Activated CD8-positive, alpha-beta memory T cell treated with anti-CD3 and anti-CD28 coated beads, Interleukin-2, amount 50 U/mL, for 48 hours (primary cell): ENCODE measurements at regions not wholly inside any gene's neighbourhood (a gene's known extent, or its start where the extent isn't known, plus 50 kb on each side); places are given as distances from the start of the nearest gene placed in this dataset.

Source experiments
- DNase-seq: peaks from one replicate; pipeline ENCODE4 v3.0.0-alpha.2; 2020

DNA sequence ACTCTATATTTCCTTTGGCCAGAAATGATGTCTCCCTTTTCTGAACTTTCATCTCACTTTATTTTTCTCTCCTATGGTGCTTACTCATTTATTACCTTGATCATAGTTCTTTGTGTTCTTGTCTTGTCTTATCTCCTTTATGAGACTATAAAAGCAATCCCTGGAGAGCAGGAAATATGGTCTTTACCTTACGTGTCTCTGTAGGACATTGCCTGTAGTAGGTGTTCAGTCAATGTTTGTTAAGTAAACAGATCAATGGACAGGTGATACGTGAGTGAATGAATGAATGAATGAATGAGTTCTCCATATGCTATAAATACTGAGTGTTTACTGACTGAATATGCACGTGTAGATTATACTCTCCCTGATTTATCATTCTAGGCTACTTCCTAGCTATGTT lies 193.7 kb upstream of the HMGA2 start:
- DNase-seq: no peak

DNA sequence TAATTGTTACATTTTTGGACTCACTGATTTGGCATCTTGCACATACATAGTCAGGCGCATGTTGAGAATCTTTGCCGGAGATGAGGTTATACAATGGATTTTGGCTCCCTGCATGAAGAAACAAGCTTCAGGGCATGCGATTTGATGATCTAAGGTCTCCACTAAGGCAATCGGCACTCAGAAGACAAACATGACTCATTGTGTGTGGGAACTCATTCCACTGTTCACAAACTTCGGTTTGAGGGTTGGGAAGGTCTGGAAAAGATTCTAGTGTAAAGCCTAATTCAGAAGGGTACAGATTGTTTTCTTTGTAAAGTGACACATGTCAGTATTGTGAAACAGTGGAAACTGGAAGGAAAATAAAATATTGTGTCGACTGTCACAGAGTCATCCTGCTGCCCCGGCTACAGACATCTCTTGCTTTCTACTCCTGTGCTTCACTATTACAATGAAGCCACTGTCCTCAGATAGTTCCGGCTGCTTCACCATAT lies 192.6 kb upstream of the HMGA2 start:
- DNase-seq: no peak

DNA sequence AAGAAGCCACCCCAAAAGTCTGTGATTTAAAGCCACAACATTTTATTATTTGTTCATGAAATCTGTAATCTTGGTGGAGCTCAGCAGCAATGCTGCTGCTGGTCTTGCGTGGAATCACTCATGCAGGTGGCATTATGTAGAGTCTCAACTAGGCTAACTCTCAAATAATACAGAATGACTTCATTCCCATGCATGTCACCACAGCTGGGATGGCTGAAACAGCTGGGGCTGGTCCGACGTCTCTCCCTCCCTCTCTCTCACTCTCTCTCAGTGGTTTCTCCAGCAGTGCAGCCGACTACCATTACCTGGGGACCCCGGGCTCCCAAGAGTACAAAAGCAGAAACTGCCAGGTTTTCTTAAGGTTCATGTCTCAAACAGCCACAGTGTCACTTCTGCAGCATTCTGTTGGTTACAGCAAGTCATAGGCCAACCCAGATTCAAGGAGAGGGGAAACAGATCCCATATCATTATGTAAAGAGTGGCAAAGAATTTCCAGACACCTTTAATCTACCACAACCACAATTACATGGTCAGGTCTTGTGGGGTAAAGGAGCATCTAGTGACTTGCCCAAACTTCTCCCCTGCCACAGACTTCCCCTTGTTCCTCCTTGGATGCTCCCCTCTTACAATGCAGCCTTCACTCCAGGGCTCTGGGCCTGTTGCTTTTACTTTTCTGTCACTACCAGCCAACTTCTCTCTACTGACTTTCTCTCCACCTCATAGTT lies 192.0 kb upstream of the HMGA2 start:
- no peak for DNase-seq

- DNase-seq: no peak
Observed at GRCh38 chr12:65634061-65634460, 190.2 kb upstream of the HMGA2 start.

GRCh38 chr12:65634626-65635331 lies 189.5 kb upstream of the HMGA2 start:
- no peak for DNase-seq

DNA sequence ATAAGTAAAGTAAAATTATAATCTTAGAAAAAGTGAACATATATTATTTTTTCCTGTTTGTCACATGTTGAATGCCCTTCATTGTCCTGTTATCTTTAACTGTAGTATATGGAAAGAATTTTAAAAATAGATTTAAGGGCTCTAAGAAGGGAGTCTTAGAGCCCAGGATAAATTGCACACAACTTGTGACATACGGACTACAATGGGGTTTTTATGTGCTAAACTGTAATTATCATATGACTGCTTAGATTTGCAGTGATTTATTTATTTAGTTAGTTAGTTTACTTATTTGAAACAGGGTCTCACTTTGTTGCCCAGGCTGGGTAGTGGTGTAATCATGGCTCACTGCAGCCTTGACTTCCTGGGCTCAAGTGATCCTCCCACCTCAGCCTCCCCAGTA lies 187.8 kb upstream of the HMGA2 start:
- no peak for DNase-seq

- no peak for DNase-seq
Observed at GRCh38 chr12:65637150-65637549, 187.1 kb upstream of the HMGA2 start.

DNA sequence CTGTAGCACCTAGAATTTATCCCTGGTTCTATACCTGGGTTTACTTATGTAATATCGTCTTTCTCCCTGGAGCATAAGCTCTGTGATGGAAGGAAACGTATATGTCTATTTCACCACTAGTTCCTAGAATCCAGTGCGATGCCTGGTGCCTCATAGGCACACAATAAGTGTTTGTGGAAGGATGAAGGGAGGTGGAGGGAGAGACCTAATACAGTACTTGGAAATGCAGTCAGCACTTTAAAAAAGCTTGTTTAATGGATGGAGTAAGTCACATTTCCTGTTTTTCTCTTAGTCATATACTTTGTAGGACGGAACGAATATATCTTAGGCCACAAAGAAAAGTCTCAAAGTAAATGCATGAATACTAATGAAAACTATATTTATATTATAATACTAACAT lies 186.5 kb upstream of the HMGA2 start:
- DNase-seq: no peak

DNA sequence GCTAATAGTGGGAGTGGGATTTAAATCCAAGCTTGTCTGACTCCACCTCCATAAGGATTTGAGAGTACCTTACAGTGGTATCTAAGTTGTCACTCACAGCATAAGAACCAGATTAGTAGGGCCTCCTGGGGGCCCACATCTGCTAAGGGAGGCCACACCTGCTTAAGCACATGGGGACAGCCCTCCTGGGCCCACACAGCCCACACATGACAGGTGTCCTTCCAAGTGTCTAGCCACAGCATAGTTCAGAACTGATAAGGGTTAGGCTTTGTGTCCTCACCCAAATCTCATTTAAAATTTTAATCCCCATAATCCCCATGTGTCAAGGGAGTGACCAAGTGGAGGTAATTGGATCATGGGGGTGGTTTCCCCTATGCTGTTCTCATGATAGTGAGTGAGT lies 186.0 kb upstream of the HMGA2 start:
- DNase-seq: no peak

- no peak for DNase-seq
Observed at GRCh38 chr12:65640489-65640901, 183.8 kb upstream of the HMGA2 start.

DNA sequence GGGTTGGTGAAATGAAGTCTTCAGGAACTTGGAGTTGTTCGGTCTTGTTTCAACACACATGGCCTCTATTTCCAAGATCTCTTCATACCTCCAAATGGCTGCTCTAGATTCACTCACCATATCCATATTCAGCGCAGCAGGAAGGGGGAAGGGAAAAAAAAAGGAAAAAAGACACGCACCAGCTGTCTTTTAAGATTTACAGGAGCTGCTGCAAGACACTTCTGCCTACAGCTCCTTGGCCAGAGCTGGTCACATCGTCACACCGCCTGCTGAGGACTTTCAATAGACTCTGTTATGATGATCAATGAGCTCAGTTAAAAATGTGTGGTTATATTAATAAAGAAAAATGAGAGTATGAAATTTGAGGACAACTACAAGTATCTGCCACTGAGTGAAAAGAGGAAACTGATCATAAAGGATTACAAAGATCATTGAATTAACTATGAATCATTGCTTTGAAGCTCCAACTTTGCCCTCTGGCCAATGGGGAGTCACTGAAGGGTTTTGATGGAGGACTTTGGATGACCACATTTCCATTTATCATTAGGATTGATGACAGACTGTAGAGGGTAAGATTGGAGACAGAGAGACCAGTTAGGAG lies 182.1 kb upstream of the HMGA2 start:
- DNase-seq: no peak

GRCh38 chr12:65643171-65643570 lies 181.1 kb upstream of the HMGA2 start:
- no peak for DNase-seq

DNA sequence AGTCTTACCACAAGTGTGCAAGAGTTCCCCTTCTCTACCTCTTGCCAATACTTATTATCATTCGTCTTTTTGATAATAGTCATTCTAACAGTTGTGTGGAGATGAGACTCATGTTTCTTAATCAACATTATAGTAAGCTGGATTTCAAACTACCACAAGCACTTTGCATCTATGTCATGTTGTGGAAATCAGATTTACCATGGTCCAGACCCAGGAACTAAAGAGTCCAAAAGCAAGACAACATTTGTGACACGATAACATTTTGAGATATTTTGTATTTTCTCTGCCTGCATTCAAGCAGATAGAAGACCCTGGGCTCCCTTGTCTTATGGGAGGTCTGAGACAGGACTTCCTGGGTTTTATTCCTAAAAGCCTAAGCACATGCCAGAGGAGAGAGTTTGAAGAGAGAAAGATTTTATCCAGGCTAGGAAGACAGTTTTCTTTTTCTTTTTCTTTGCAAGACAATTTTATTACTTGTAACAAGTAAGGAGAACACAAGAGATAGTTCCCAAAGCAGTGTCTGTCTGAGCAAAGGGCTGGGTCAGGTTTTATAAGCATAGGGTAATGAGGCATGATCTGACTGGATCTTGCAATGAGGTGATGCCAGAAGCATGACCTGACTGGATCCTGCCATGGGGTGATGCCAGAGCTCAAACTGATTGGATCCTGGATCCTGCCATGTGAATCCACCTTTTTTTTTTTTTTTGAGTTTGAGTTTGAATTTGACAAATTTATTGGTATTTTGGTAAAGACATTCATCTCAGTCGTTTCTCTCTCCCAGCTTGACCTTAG lies 180.5 kb upstream of the HMGA2 start:
- DNase-seq: no peak

DNA sequence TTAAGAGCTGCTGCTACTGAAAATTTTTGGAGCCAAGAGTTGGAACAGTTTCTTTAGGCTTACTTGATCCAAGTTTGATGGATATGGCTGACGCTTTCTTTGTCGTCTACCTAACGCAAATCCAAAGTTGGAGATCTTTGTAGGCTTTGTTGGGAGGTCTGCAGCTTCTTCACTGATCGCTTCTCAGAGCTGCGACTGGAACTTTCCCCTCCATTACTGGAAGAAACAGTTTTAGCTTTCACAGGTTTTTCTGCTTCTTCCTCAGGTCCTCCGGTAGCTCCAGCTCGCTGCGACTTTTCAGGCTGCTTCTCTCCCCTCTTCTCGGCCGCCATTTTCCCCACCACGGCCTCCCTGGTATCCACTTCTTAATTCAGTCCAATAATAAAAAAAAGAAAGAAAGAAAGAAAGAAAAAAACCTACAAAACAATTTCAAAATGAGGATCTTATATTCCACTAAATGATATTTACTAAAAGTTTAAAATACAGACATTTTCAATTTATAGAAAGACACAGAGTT lies 178.1 kb upstream of the HMGA2 start:
- DNase-seq: no peak

DNA sequence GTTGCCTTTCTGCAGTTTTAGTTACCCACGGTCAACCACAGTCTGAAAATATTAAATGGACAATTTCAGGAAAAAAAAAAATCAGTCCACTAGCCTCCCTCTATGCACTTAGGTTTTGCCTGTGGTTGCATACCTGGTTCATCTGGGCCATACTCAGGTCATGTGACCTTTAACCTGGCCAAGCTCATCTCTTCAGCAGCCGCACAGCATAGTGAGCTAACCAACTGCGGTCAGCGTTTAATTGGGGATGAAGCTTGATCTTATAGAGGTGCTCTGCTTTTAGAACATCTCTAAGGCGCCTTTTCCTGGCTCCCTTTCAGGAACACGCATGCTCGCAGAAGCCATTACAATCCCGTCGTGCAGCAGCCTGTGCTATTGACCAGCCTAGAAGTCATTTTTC lies 177.2 kb upstream of the HMGA2 start:
- DNase-seq: no peak

- DNase-seq: no peak
Observed at GRCh38 chr12:65648461-65648860, 175.8 kb upstream of the HMGA2 start.

- DNase-seq: no peak
Observed at GRCh38 chr12:65649126-65649525, 175.2 kb upstream of the HMGA2 start.

- DNase-seq: no peak
Observed at GRCh38 chr12:65651060-65651459, 173.2 kb upstream of the HMGA2 start.

GRCh38 chr12:65653321-65653720 lies 171.0 kb upstream of the HMGA2 start:
- DNase-seq: no peak

DNA sequence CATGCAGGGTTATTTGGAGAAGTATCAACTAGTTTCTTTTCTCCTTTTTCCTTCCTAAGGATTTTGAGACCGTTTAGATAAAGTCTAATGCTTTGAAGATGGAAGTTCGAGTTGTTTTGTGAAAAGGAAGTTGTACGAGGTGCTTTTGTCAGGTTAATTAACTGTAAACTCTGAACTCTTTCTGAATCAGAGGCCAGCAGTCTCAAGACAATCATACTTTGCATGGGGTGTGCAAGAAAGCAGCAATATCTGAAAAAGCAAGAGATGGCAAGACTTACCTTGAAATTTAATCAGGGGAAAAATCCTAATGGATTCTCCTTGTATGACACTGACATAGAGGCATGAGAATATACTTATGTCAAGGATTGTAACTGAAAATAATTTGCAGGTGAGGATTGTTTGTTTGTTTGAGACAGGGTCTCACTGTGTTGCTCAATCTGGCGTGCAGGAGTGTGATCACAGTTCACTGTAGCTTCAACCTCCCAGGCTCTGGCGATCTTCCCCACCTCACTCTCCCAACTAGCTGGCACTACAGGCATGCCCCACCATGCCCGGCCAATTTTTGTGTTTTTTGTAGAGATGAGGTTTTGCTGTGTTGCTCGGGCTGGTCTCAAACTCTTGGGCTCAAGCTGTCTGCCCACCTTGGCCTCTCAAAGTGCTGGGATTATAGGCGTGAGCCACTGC lies 170.2 kb upstream of the HMGA2 start:
- DNase-seq: no peak

DNA sequence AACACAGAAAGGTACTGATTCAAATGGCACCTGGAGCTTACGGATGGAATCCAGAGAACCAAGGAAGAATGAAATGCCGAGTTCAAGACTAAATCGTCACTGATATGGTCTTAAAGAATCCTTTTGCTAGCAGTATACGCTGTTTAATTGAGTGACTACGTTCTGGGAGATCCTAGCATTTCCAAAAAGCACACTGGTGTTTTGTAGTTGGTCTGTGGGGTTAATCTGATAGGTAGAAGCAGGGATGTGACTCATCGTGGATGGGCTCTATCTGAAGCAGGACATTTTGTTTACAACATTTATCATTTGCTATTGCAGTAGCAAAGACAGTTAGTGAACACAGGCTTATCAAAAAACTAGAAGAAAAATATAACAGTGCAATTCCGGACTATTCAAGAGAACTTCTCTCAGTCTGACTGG lies 169.2 kb upstream of the HMGA2 start:
- DNase-seq: no peak

GRCh38 chr12:65656156-65656882 lies 168.0 kb upstream of the HMGA2 start:
- DNase-seq: no peak
